HG02885 (cell line): ENCODE measurements at regions not wholly inside any gene's neighbourhood (a gene's known extent, or its start where the extent isn't known, plus 50 kb on each side); places are given as distances from the start of the nearest gene placed in this dataset.
"Not testable (repeated sequence)": the region's sequence is repeated elsewhere in the genome, so short reads cannot be mapped to it uniquely, and the experiment has no call there.

Experiments
- ATAC-seq: cut with Tn5 transposase; IDR thresholded peaks from one replicate; pipeline ENCODE4 v1.9.1; 2021; ENCODE audit warnings: mild to moderate bottlenecking; ENCODE audit not compliant: unreplicated experiment, poor library complexity

- no peak for ATAC-seq
Measured at GRCh38 chr10:35808344-35808743, 166.2 kb upstream of the FZD8 start.

GRCh38 chr10:35803046-35803445 lies 160.9 kb upstream of the FZD8 start:
- ATAC-seq: no peak

GRCh38 chr10:35797187-35797586 lies 155.1 kb upstream of the FZD8 start:
- ATAC-seq: no peak

GRCh38 chr10:35795131-35795824 lies 153.2 kb upstream of the FZD8 start:
- no peak for ATAC-seq

- no peak for ATAC-seq
Measured at GRCh38 chr10:35794703-35795102, 152.6 kb upstream of the FZD8 start.

GRCh38 chr10:35792291-35792690 lies 150.2 kb upstream of the FZD8 start:
- ATAC-seq: no peak

- no peak for ATAC-seq
Measured at GRCh38 chr10:35789996-35790395, 147.9 kb upstream of the FZD8 start.

- no peak for ATAC-seq
Measured at GRCh38 chr10:35784751-35785150, 142.7 kb upstream of the FZD8 start.

GRCh38 chr10:35783305-35783838 lies 141.3 kb upstream of the FZD8 start:
- ATAC-seq: no peak

- no peak for ATAC-seq
Measured at GRCh38 chr10:35781643-35782035, 139.5 kb upstream of the FZD8 start.

GRCh38 chr10:35780970-35781642 lies 139.0 kb upstream of the FZD8 start:
- ATAC-seq: no peak

GRCh38 chr10:35778306-35778705 lies 136.2 kb upstream of the FZD8 start:
- no peak for ATAC-seq

GRCh38 chr10:35776557-35776956 lies 134.5 kb upstream of the FZD8 start:
- not testable (repeated sequence) for ATAC-seq

- no peak for ATAC-seq
Measured at GRCh38 chr10:35774109-35774508, 132.0 kb upstream of the FZD8 start.

- ATAC-seq: no peak
Measured at GRCh38 chr10:35770817-35771355, 128.8 kb upstream of the FZD8 start.

- no peak for ATAC-seq
Measured at GRCh38 chr10:35769795-35770194, 127.7 kb upstream of the FZD8 start.

- ATAC-seq: no peak
Measured at GRCh38 chr10:35768731-35769130, 126.6 kb upstream of the FZD8 start.

- ATAC-seq: no peak
Measured at GRCh38 chr10:35768011-35768410, 125.9 kb upstream of the FZD8 start.

GRCh38 chr10:35765996-35766395 lies 123.9 kb upstream of the FZD8 start:
- no peak for ATAC-seq

GRCh38 chr10:35765066-35765527 lies 123.0 kb upstream of the FZD8 start:
- no peak for ATAC-seq

- ATAC-seq: no peak
Measured at GRCh38 chr10:35762311-35763030, 120.4 kb upstream of the FZD8 start.
